LNCaP clone FGC (cell line): ENCODE measurements at regions not wholly inside any gene's neighbourhood (a gene's known extent, or its start where the extent isn't known, plus 50 kb on each side); places are given as distances from the start of the nearest gene placed in this dataset.
"Not testable (repeated sequence)": the region's sequence is repeated elsewhere in the genome, so short reads cannot be mapped to it uniquely, and the experiment has no call there.

Experiments
- DNase-seq: peaks from one replicate; pipeline ENCODE4 v3.0.0-alpha.2; 2011; ENCODE audit warnings: low read depth
- H3K4me3 ChIP-seq: 2 replicates; pipeline ENCODE4 v1.5.1; 2011; ENCODE audit warnings: mild to moderate bottlenecking, low read depth, low read length, control low read depth
- TF ChIP-seq, protein P1 (sequence below): IDR thresholded peaks from 2 replicates; pipeline ENCODE4 v1.5.1; 2012; ENCODE audit warnings: mild to moderate bottlenecking; ENCODE audit not compliant: control insufficient read depth, insufficient read depth; ENCODE audit errors: extremely low read depth

DNA sequence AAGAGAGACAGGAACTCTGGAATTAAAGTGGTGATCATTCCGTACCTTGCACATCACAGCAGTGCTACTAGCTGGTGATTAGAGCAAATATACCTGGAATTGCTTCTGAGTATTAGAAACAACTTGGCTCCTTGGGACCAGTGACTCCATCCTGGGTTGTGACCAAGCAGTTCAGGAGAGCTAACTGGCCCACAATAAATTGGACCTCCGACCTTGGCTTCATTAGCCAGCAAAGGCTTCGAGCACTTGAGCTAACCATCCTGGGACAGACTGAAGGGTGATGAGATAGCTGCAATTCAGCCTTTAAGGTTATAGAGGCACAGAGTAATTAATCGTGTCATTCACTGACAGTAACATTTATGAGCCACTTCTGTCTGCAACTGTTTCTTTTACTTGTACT, 287.8 kb downstream of the INHBA start:
- DNase-seq, result no peak
- TF ChIP-seq, protein P1, sequence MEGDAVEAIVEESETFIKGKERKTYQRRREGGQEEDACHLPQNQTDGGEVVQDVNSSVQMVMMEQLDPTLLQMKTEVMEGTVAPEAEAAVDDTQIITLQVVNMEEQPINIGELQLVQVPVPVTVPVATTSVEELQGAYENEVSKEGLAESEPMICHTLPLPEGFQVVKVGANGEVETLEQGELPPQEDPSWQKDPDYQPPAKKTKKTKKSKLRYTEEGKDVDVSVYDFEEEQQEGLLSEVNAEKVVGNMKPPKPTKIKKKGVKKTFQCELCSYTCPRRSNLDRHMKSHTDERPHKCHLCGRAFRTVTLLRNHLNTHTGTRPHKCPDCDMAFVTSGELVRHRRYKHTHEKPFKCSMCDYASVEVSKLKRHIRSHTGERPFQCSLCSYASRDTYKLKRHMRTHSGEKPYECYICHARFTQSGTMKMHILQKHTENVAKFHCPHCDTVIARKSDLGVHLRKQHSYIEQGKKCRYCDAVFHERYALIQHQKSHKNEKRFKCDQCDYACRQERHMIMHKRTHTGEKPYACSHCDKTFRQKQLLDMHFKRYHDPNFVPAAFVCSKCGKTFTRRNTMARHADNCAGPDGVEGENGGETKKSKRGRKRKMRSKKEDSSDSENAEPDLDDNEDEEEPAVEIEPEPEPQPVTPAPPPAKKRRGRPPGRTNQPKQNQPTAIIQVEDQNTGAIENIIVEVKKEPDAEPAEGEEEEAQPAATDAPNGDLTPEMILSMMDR, result no peak
- H3K4me3 ChIP-seq, result no peak overlapping the region

DNA sequence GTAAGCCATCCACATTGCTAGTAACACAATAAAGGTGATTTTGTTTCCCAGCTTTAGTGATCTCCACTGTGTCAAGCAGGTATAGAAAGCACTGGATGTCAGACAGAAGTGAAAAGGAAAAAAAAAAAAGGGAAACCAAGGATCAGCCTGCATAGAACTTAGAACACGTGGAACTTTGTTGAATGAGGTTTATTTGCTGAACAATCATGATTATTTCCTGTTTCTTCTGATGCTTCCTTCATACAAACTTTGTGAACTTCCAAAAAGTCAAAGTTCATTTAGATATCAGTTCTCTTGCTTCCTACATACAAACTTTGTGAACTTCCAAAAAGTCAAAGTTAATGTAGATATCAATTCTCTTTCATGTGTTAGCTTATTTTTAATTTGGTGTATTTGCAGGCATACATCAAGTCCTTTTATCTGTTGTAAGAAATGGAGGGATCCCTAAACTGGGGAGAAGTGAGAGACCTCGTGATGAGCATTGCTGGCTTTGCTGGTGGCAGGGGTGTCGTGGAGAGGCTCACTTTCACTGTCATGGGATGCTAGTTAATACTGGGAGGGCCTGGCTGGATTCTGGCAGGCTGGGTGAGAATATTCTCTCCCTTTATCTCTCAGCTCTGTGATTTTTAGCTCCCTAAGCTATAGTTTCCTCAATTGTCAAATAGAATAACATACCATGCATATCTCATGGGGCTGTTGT, 298.4 kb downstream of the INHBA start:
- no peak for DNase-seq
- TF ChIP-seq, protein P1, result no peak
- no peak overlapping the region for H3K4me3 ChIP-seq

- TF ChIP-seq, protein P1, result no peak
- no peak for DNase-seq
- no peak overlapping the region for H3K4me3 ChIP-seq
Measured at GRCh38 chr7:41403291-41403690, 299.6 kb downstream of the INHBA start.

DNA sequence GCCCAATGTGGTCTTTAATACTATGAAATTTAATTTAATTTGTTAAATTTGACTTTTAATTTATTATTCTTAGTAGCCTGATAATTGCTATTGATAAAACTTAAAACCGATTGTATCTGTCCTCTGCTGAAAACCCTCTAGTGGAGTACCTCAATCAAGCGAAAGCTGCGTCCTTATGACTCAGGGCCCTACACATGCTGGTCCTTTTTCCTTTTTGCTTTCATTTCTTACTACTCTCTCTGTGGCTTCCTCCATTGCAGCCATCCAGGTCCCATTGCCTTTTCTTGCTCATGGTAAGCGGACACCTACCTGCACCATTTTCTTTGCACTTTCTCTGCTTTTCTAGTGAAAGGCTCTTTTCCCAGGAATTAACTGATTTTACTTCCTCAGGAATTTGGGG, 301.1 kb downstream of the INHBA start:
- TF ChIP-seq, protein P1, result no peak
- DNase-seq, result no peak
- H3K4me3 ChIP-seq, result no peak overlapping the region

- no peak overlapping the region for H3K4me3 ChIP-seq
- TF ChIP-seq, protein P1, result no peak
- DNase-seq, result peak; percentile 2
Measured at GRCh38 chr7:41399171-41399570, 303.7 kb downstream of the INHBA start.

GRCh38 chr7:41391818-41392217, 311.1 kb downstream of the INHBA start:
- TF ChIP-seq, protein P1, result no peak
- no peak overlapping the region for H3K4me3 ChIP-seq
- no peak for DNase-seq

DNA sequence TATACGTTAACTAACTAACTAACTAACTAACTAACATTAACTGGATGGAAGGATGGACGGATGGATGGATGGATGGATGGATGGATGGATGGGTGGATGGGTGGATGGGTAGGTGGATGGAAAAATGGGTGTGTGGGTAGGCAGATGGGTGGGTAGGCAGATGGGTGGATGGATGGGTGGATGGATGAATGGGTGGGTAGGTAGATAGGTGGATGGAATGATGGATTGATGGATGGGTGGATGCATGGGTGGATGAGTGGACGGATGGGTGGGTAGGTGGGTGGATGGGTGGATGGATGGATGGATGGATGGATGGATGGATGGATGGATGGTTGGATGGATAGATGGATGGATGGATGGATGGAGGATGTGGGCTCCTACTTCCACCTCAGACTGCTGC, 314.0 kb downstream of the INHBA start:
- not testable (repeated sequence) for H3K4me3 ChIP-seq, DNase-seq

DNA sequence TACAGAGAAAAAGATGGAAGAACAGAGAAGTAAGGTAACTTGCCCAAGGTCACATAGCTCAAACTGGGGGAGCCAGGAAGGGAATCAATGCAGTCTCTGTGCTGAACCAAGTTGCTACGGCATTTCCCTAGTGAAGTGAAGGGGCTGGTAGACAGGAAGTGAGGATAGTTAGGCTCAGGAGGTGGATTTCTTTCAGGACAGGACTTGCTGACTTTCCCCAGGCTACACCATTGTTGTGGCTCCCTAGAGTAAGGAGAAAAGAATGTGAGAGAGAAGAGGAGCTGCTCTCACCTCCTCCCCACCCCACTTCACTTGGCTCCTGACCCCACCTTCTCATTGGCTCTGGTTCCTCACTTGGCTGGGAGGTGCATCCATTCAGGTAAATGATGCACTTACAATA, 316.9 kb downstream of the INHBA start:
- DNase-seq, result no peak
- H3K4me3 ChIP-seq, result no peak overlapping the region
- TF ChIP-seq, protein P1, result no peak
